Progenitor cell of endocrine pancreas (in vitro differentiated cells): ENCODE measurements at regions not wholly inside any gene's neighbourhood (a gene's known extent, or its start where the extent isn't known, plus 50 kb on each side); places are given as distances from the start of the nearest gene placed in this dataset.
"Not testable (repeated sequence)": the region's sequence is repeated elsewhere in the genome, so short reads cannot be mapped to it uniquely, and the experiment has no call there.

ENCODE experiments used
- DNase-seq: peaks from one replicate; pipeline ENCODE4 v3.0.0; 2021; ENCODE audit warnings: low spot score; ENCODE audit not compliant: unreplicated experiment
- H3K27ac Mint-ChIP-seq: 2 replicates; pipeline ENCODE4 v1.8.0; 2021; ENCODE audit warnings: mild to moderate bottlenecking, moderate library complexity, mixed read lengths
- H3K27me3 Mint-ChIP-seq: 2 replicates; pipeline ENCODE4 v1.8.0; 2021; ENCODE audit warnings: mixed read lengths
- H3K36me3 Mint-ChIP-seq: 2 replicates; pipeline ENCODE4 v1.8.0; 2022; ENCODE audit warnings: mixed read lengths; ENCODE audit not compliant: insufficient read depth
- H3K4me1 Mint-ChIP-seq: 2 replicates; pipeline ENCODE4 v1.8.0; 2021; ENCODE audit warnings: low read depth, mixed read lengths
- H3K4me3 Mint-ChIP-seq: 2 replicates; pipeline ENCODE4 v1.8.0; 2021; ENCODE audit warnings: low read depth, mild to moderate bottlenecking, moderate library complexity, mixed read lengths
- H3K9me3 Mint-ChIP-seq: 2 replicates; pipeline ENCODE4 v1.8.0; 2021; ENCODE audit warnings: low read depth, mixed read lengths
- TF ChIP-seq, protein P1 (sequence below): fragments of 200-600 bp; sonication (generic); IDR thresholded peaks from one replicate; pipeline ENCODE4 v1.5.0; 2021; ENCODE audit warnings: antibody characterized with exemption, mild to moderate bottlenecking; ENCODE audit not compliant: unreplicated experiment

- Mint-ChIP-seq H3K4me1 (no peaks in the 10 kb centered on the region), H3K27me3 (no peaks in the 10 kb centered on the region), H3K9me3 (no peaks in the 10 kb centered on the region), H3K36me3 (no peaks in the 10 kb centered on the region), H3K4me3 (no peak overlapping the region), H3K27ac (no peak overlapping the region)
- DNase-seq = no peak
- TF ChIP-seq, protein P1, sequence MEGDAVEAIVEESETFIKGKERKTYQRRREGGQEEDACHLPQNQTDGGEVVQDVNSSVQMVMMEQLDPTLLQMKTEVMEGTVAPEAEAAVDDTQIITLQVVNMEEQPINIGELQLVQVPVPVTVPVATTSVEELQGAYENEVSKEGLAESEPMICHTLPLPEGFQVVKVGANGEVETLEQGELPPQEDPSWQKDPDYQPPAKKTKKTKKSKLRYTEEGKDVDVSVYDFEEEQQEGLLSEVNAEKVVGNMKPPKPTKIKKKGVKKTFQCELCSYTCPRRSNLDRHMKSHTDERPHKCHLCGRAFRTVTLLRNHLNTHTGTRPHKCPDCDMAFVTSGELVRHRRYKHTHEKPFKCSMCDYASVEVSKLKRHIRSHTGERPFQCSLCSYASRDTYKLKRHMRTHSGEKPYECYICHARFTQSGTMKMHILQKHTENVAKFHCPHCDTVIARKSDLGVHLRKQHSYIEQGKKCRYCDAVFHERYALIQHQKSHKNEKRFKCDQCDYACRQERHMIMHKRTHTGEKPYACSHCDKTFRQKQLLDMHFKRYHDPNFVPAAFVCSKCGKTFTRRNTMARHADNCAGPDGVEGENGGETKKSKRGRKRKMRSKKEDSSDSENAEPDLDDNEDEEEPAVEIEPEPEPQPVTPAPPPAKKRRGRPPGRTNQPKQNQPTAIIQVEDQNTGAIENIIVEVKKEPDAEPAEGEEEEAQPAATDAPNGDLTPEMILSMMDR = no peak
Measured at GRCh38 chr9:3650994-3651622, 125.3 kb upstream of the RFX3 start.

DNA sequence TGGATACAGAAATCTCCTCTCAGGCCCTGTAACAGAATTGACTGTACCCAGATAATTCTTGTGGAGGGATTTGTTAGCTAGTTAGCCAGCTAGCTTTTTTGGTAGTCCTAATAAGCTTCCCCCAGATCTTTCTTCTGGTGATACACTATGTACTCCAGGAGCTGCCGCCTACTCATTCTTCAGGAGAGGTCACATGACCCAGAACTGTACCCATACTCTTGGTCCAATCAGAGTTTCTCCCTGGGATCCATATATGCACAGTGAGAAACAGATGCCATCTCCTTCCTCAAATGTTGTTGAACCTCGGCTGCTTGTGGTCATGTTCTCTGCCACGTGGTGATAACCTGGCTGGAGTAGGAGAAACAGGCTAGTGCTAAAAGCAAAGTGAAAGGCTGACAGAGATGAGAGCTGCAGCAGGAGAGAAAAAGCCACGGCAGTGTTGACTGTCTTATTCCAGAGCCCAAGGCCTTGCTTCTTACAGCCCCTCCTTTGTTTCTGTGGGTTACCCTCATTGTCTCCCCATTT lies 123.0 kb upstream of the RFX3 start:
- Mint-ChIP-seq H3K4me1 (no peaks in the 10 kb centered on the region), H3K9me3 (no peaks in the 10 kb centered on the region), H3K27me3 (no peaks in the 10 kb centered on the region), H3K4me3 (no peak overlapping the region), H3K27ac (no peak overlapping the region), H3K36me3 (no peaks in the 10 kb centered on the region)
- DNase-seq = no peak
- TF ChIP-seq, protein P1 = no peak

- no peak for DNase-seq
- H3K4me3 Mint-ChIP-seq = no peak overlapping the region
- H3K36me3 Mint-ChIP-seq = no peaks in the 10 kb centered on the region
- no peaks in the 10 kb centered on the region for H3K27me3 Mint-ChIP-seq
- H3K27ac Mint-ChIP-seq = no peak overlapping the region
- TF ChIP-seq, protein P1 = no peak
- no peaks in the 10 kb centered on the region for H3K4me1 Mint-ChIP-seq
- no peaks in the 10 kb centered on the region for H3K9me3 Mint-ChIP-seq
Measured at GRCh38 chr9:3648266-3648665, 122.5 kb upstream of the RFX3 start.

- Mint-ChIP-seq H3K4me1 (no peaks in the 10 kb centered on the region), H3K27me3 (no peaks in the 10 kb centered on the region), H3K4me3 (no peak overlapping the region), H3K27ac (no peak overlapping the region), H3K9me3 (no peaks in the 10 kb centered on the region), H3K36me3 (no peaks in the 10 kb centered on the region)
- no peak for DNase-seq
- TF ChIP-seq, protein P1 = no peak
Measured at GRCh38 chr9:3647652-3648051, 121.9 kb upstream of the RFX3 start.

DNA sequence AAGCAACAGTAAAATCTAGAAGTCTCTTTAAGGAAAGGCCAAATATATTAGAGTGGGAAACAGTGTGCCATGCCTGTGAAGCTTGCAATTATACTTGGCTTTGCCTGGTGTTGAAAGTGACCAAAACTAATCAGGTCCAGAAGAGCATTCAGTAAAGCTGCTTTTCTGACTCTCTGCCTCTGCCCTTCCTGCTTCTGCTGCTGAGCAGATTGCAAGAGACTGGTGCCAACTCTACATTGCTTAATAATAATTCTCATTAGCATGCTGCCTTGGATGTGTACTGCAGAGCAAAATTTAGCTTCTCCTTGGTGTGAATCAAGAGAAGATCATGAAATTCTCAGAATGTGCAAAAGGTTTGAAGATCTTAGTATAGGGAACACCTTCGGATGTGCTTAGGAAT lies 120.4 kb upstream of the RFX3 start:
- TF ChIP-seq, protein P1 = no peak
- Mint-ChIP-seq H3K27ac (no peak overlapping the region), H3K4me1 (no peaks in the 10 kb centered on the region), H3K27me3 (no peaks in the 10 kb centered on the region), H3K9me3 (no peaks in the 10 kb centered on the region), H3K4me3 (no peak overlapping the region), H3K36me3 (no peaks in the 10 kb centered on the region)
- DNase-seq = no peak

GRCh38 chr9:3642075-3642474 lies 116.3 kb upstream of the RFX3 start:
- H3K4me1 Mint-ChIP-seq, H3K27me3 Mint-ChIP-seq, H3K36me3 Mint-ChIP-seq, H3K4me3 Mint-ChIP-seq, H3K27ac Mint-ChIP-seq, DNase-seq: not testable (repeated sequence)
- H3K9me3 Mint-ChIP-seq = peaks cover 11% of the 10 kb centered on the region
